SK-N-SH (cell line): ENCODE measurements at regions not wholly inside any gene's neighbourhood (a gene's known extent, or its start where the extent isn't known, plus 50 kb on each side); places are given as distances from the start of the nearest gene placed in this dataset.

Experiments
- EP300 ChIP-seq, 2 experiments: IDR thresholded peaks; 2 replicates each; pipeline versions ENCODE4 v1.4.0 to v1.6.1; 2012; ENCODE audit warnings: borderline replicate concordance in 1 of 2, low read depth in 1 of 2, low read length in 1 of 2
- EZH2phosphoT487 ChIP-seq: fragments of 200-600 bp; sonication (generic); IDR thresholded peaks from 2 replicates; pipeline ENCODE4 v1.6.1; 2017; ENCODE audit warnings: low read depth, mixed run types, mild to moderate bottlenecking, antibody characterized with exemption, moderate library complexity, borderline replicate concordance
- GATA2 ChIP-seq: sonication (generic); formaldehyde crosslinking; IDR thresholded peaks from 2 replicates; pipeline ENCODE4 v1.5.0; 2020; ENCODE audit warnings: mild to moderate bottlenecking, missing genetic modification reagents
- NFIC ChIP-seq: IDR thresholded peaks from 2 replicates; pipeline ENCODE4 v1.4.0; 2012; ENCODE audit warnings: borderline replicate concordance
- POLR2AphosphoS5 ChIP-seq: IDR thresholded peaks from 2 replicates; pipeline ENCODE4 v1.6.1; 2012; ENCODE audit warnings: low read depth, low read length
- TAF1 ChIP-seq: IDR thresholded peaks from 2 replicates; pipeline ENCODE4 v1.6.1; 2012; ENCODE audit warnings: low read depth, mild to moderate bottlenecking, low read length, moderate library complexity, borderline replicate concordance
- TCF12 ChIP-seq: IDR thresholded peaks from 2 replicates; pipeline ENCODE4 v1.4.0; 2012
- YY1 ChIP-seq: IDR thresholded peaks from 2 replicates; pipeline ENCODE4 v1.4.0; 2012; ENCODE audit warnings: low read depth, mild to moderate bottlenecking
- TF ChIP-seq, protein P1 (sequence below): fragments of 200-600 bp; sonication (generic); IDR thresholded peaks from 2 replicates; pipeline ENCODE4 v1.6.1; 2017; ENCODE audit warnings: antibody characterized with exemption, mild to moderate bottlenecking, moderate library complexity
- TF ChIP-seq, protein P2 (sequence below): fragments of 150-350 bp; IDR thresholded peaks from 2 replicates; pipeline ENCODE4 v1.6.1; 2016; ENCODE audit warnings: mild to moderate bottlenecking, low read depth, low read length

DNA sequence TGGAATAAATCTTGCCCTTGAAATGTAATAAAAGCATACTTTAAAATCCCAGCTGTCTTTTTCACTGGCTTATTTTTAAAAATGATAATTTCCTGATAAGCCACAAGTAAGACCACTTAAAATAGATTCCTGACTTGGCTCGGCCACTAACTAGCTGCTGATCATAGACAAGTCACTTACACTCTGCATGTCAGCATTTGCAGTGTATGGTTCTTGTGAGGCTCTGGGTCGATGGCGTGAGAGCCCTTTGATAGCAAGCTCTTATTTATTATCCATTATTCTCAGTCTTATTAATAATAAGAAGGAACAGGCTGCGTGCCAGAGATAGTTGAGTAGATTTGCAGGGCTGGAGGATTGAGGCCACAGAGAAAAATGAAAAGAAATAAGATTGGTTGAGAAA lies 110.7 kb upstream of the IL12B start:
- no peak for TF ChIP-seq POLR2AphosphoS5
- no peak for TF ChIP-seq GATA2 (CRISPR knock-in tag)
- TF ChIP-seq, protein P1, sequence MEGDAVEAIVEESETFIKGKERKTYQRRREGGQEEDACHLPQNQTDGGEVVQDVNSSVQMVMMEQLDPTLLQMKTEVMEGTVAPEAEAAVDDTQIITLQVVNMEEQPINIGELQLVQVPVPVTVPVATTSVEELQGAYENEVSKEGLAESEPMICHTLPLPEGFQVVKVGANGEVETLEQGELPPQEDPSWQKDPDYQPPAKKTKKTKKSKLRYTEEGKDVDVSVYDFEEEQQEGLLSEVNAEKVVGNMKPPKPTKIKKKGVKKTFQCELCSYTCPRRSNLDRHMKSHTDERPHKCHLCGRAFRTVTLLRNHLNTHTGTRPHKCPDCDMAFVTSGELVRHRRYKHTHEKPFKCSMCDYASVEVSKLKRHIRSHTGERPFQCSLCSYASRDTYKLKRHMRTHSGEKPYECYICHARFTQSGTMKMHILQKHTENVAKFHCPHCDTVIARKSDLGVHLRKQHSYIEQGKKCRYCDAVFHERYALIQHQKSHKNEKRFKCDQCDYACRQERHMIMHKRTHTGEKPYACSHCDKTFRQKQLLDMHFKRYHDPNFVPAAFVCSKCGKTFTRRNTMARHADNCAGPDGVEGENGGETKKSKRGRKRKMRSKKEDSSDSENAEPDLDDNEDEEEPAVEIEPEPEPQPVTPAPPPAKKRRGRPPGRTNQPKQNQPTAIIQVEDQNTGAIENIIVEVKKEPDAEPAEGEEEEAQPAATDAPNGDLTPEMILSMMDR = no peak
- no peak for TF ChIP-seq NFIC
- TF ChIP-seq EZH2phosphoT487 = no peak
- TF ChIP-seq EP300 (IDR thresholded peaks at IDR 0.05; ENCODE audit: borderline replicate concordance in 1 of 2, low read depth in 1 of 2, low read length in 1 of 2) = no peak
- no peak for TF ChIP-seq TCF12
- TF ChIP-seq, protein P2, sequence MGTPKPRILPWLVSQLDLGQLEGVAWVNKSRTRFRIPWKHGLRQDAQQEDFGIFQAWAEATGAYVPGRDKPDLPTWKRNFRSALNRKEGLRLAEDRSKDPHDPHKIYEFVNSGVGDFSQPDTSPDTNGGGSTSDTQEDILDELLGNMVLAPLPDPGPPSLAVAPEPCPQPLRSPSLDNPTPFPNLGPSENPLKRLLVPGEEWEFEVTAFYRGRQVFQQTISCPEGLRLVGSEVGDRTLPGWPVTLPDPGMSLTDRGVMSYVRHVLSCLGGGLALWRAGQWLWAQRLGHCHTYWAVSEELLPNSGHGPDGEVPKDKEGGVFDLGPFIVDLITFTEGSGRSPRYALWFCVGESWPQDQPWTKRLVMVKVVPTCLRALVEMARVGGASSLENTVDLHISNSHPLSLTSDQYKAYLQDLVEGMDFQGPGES = no peak
- TF ChIP-seq TAF1 = no peak
- no peak for TF ChIP-seq YY1
